OCI-LY3 (cell line): ENCODE measurements at regions not wholly inside any gene's neighbourhood (a gene's known extent, or its start where the extent isn't known, plus 50 kb on each side); places are given as distances from the start of the nearest gene placed in this dataset.

Source experiments
- EZH2phosphoT487 ChIP-seq: fragments of 200-600 bp; shearing (Covaris generic); IDR thresholded peaks from 2 replicates; pipeline ENCODE4 v1.6.1; 2018; ENCODE audit warnings: antibody characterized with exemption, mixed run types, low read depth
- TF ChIP-seq, protein P1 (sequence below): fragments of 200-600, 300-600 bp; sonication (generic); IDR thresholded peaks from 2 replicates; pipeline ENCODE4 v1.5.1; 2014; ENCODE audit warnings: antibody characterized with exemption, low read length, low read depth

DNA sequence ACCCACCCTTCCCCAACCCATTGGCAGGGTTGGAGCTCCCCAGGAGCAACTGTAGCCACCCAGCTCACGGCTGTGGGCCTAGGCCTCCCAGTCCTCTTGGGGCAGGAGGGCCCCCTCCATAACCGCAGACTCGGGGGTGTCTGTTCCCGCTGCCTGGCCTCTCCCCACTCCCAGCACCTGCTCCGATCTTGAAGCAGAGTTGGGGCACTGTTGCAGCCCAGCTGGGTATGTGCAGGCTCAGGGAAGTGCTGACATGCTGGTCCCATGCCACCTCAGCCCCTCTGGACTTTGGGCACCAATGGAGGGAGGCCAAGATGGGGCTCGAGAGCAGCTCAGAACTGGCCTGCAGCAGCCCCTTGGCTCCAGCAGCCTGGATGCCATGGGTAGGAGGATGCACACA is 54.8 kb upstream of the KRTAP11-1 start:
- TF ChIP-seq, protein P1, sequence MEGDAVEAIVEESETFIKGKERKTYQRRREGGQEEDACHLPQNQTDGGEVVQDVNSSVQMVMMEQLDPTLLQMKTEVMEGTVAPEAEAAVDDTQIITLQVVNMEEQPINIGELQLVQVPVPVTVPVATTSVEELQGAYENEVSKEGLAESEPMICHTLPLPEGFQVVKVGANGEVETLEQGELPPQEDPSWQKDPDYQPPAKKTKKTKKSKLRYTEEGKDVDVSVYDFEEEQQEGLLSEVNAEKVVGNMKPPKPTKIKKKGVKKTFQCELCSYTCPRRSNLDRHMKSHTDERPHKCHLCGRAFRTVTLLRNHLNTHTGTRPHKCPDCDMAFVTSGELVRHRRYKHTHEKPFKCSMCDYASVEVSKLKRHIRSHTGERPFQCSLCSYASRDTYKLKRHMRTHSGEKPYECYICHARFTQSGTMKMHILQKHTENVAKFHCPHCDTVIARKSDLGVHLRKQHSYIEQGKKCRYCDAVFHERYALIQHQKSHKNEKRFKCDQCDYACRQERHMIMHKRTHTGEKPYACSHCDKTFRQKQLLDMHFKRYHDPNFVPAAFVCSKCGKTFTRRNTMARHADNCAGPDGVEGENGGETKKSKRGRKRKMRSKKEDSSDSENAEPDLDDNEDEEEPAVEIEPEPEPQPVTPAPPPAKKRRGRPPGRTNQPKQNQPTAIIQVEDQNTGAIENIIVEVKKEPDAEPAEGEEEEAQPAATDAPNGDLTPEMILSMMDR, result no peak
- no peak for TF ChIP-seq EZH2phosphoT487
